ENCODE measurements at regions not wholly inside any gene's neighbourhood (a gene's known extent, or its start where the extent isn't known, plus 50 kb on each side); places are given as distances from the start of the nearest gene placed in this dataset.

DNA sequence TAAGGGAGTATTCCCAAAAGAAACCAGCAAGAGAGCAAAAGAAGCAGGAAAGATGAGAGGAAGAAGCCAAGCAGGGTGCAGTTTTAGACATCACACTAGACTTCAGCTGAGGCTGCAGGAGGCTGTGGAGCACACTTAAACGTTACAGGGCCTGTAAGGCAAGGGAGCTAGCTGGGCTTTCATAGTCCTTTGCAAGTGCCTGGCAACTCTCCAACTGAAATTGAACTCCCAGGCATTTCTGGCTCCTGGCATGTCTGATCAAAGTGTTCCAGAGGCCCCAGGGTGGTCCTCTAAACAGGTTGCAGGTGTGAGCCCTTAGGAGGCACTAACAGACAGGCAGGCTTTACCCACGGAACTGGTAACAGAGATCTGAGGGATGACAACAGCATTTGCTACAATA lies 750.2 kb downstream of the XPNPEP1 start:
- Histone ChIP-seq H3K9me3 (ENCODE audit: insufficient read depth, low read length) (no peaks in the 10 kb centered on the region), H3K9ac (ENCODE audit: low read length) (no peak overlapping the region), H3K27ac (ENCODE audit: low read depth, low read length) (no peak overlapping the region), H4K20me1 (ENCODE audit: low read depth, low read length) (no peaks in the 10 kb centered on the region), H3K4me2 (ENCODE audit: low read depth, low read length, poor library complexity, severe bottlenecking) (no peak overlapping the region), H2AFZ (ENCODE audit: low read depth, low read length, severe bottlenecking) (no peak overlapping the region), H3K27me3 (ENCODE audit: low read length) (no peaks in the 10 kb centered on the region), H3K36me3 (ENCODE audit: low read length) (no peaks in the 10 kb centered on the region), H3F3A (ENCODE audit: insufficient read depth) (no peaks in the 10 kb centered on the region), H3K79me2 (ENCODE audit: insufficient read depth, low read length) (no peaks in the 10 kb centered on the region), H3K4me3 (ENCODE audit: insufficient read depth, low read length, poor library complexity, severe bottlenecking) (no peak overlapping the region), H3K9me2 (replicated peaks; ENCODE audit: insufficient read depth, low read length) (no peaks in the 10 kb centered on the region)
- TF ChIP-seq EZH2phosphoT487 (conservative IDR thresholded peaks at IDR 0.05; ENCODE audit: low read length) = no peak
- TF ChIP-seq, protein P1, sequence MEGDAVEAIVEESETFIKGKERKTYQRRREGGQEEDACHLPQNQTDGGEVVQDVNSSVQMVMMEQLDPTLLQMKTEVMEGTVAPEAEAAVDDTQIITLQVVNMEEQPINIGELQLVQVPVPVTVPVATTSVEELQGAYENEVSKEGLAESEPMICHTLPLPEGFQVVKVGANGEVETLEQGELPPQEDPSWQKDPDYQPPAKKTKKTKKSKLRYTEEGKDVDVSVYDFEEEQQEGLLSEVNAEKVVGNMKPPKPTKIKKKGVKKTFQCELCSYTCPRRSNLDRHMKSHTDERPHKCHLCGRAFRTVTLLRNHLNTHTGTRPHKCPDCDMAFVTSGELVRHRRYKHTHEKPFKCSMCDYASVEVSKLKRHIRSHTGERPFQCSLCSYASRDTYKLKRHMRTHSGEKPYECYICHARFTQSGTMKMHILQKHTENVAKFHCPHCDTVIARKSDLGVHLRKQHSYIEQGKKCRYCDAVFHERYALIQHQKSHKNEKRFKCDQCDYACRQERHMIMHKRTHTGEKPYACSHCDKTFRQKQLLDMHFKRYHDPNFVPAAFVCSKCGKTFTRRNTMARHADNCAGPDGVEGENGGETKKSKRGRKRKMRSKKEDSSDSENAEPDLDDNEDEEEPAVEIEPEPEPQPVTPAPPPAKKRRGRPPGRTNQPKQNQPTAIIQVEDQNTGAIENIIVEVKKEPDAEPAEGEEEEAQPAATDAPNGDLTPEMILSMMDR (IDR thresholded peaks at IDR 0.05; ENCODE audit: insufficient read depth, low read length, poor library complexity, severe bottlenecking) = no peak

DNA sequence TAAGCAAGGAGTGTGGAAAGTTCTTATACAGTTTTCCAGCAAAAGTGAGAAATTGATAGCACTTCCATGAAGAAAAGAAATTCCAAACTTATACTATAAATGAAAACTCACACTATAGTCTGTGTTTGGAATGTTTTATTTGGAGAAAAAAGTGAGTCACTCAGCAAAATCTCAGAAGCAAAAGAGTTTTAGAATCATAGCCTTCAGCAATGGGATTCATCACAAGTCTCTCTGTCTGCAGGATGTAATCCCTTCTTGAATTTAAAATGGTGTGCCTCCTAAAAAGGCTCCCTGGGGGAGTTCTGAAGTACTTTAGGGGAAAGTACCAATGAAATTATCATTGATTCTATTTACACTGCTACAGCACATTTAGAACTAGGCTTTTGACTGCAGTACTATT lies 756.4 kb downstream of the XPNPEP1 start:
- H3K79me2 ChIP-seq (ENCODE audit: insufficient read depth, low read length) = no peaks in the 10 kb centered on the region
- H3K9me2 ChIP-seq (replicated peaks; ENCODE audit: insufficient read depth, low read length) = no peaks in the 10 kb centered on the region
- no peaks in the 10 kb centered on the region for H4K20me1 ChIP-seq (ENCODE audit: low read depth, low read length)
- no peak overlapping the region for H3K27ac ChIP-seq (ENCODE audit: low read depth, low read length)
- no peaks in the 10 kb centered on the region for H3K27me3 ChIP-seq (ENCODE audit: low read length)
- H3K9ac ChIP-seq (ENCODE audit: low read length) = no peak overlapping the region
- no peak overlapping the region for H3K4me3 ChIP-seq (ENCODE audit: insufficient read depth, low read length, poor library complexity, severe bottlenecking)
- H3K4me2 ChIP-seq (ENCODE audit: low read depth, low read length, poor library complexity, severe bottlenecking) = no peak overlapping the region
- no peak overlapping the region for H2AFZ ChIP-seq (ENCODE audit: low read depth, low read length, severe bottlenecking)
- no peaks in the 10 kb centered on the region for H3K9me3 ChIP-seq (ENCODE audit: insufficient read depth, low read length)
- no peaks in the 10 kb centered on the region for H3F3A ChIP-seq (ENCODE audit: insufficient read depth)
- TF ChIP-seq, protein P1 (IDR thresholded peaks at IDR 0.05; ENCODE audit: insufficient read depth, low read length, poor library complexity, severe bottlenecking) = no peak
- no peak for TF ChIP-seq EZH2phosphoT487 (conservative IDR thresholded peaks at IDR 0.05; ENCODE audit: low read length)
- no peaks in the 10 kb centered on the region for H3K36me3 ChIP-seq (ENCODE audit: low read length)

DNA sequence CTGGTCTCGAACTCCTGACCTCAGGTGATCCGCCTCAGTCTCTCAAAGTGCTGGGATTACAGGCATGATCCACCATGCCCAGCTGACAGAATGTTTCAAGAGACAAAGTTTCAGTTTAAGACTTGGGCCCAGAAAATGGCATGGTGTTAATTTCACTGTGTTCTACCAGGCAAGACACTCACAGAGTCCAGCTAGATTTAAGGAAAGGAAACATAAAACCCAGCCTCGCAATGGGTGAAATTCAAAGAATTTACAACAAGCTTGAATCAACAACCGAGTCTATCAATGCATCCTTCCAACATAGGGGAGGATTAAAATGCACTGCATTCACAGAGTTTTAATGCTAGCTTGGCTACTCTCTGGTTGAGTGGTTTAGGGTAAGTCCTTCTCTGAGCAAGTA lies 764.0 kb downstream of the XPNPEP1 start:
- Histone ChIP-seq H3K36me3 (ENCODE audit: low read length) (no peaks in the 10 kb centered on the region), H3F3A (ENCODE audit: insufficient read depth) (no peaks in the 10 kb centered on the region), H3K27ac (ENCODE audit: low read depth, low read length) (no peak overlapping the region), H2AFZ (ENCODE audit: low read depth, low read length, severe bottlenecking) (no peak overlapping the region), H4K20me1 (ENCODE audit: low read depth, low read length) (no peaks in the 10 kb centered on the region), H3K79me2 (ENCODE audit: insufficient read depth, low read length) (no peaks in the 10 kb centered on the region), H3K4me2 (ENCODE audit: low read depth, low read length, poor library complexity, severe bottlenecking) (no peak overlapping the region), H3K4me3 (ENCODE audit: insufficient read depth, low read length, poor library complexity, severe bottlenecking) (no peak overlapping the region), H3K9ac (ENCODE audit: low read length) (no peak overlapping the region), H3K27me3 (ENCODE audit: low read length) (no peaks in the 10 kb centered on the region; the same call in 1 of the 2 replicates), H3K9me3 (ENCODE audit: insufficient read depth, low read length) (no peaks in the 10 kb centered on the region), H3K9me2 (replicated peaks; ENCODE audit: insufficient read depth, low read length) (no peaks in the 10 kb centered on the region)
- TF ChIP-seq, protein P1 (IDR thresholded peaks at IDR 0.05; ENCODE audit: insufficient read depth, low read length, poor library complexity, severe bottlenecking) = no peak

DNA sequence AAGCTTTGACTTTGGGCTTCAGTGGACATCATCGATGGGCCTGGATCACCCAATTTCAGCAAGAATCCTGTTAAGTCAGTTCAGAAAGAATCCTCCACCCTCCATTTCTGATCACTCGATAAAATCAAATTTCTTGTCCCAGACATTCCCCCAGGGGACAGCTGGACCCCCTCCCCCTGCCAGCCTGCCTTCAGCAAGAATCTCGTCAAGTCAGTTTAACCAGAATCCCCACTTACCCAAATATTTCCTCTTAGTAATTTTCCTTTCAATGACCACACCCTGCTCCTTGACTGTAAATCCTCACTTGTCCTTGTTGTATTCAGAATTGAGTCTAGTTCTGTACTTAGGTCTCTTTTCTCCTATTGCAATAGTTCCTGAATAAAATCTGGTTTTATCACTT lies 766.9 kb downstream of the XPNPEP1 start:
- H3K36me3 ChIP-seq (ENCODE audit: low read length) = no peaks in the 10 kb centered on the region
- no peaks in the 10 kb centered on the region; the same call in 1 of the 2 replicates for H3K27me3 ChIP-seq (ENCODE audit: low read length)
- H3K9me2 ChIP-seq (replicated peaks; ENCODE audit: insufficient read depth, low read length) = no peaks in the 10 kb centered on the region
- no peak for TF ChIP-seq EZH2phosphoT487 (conservative IDR thresholded peaks at IDR 0.05; ENCODE audit: low read length)
- TF ChIP-seq, protein P1 (IDR thresholded peaks at IDR 0.05; ENCODE audit: insufficient read depth, low read length, poor library complexity, severe bottlenecking) = no peak
- no peaks in the 10 kb centered on the region for H3F3A ChIP-seq (ENCODE audit: insufficient read depth)
- no peaks in the 10 kb centered on the region for H3K9me3 ChIP-seq (ENCODE audit: insufficient read depth, low read length)
- H3K9ac ChIP-seq (ENCODE audit: low read length) = no peak overlapping the region
- H3K4me3 ChIP-seq (ENCODE audit: insufficient read depth, low read length, poor library complexity, severe bottlenecking) = no peak overlapping the region
- H3K27ac ChIP-seq (ENCODE audit: low read depth, low read length) = no peak overlapping the region
- H3K4me2 ChIP-seq (ENCODE audit: low read depth, low read length, poor library complexity, severe bottlenecking) = no peak overlapping the region
- no peaks in the 10 kb centered on the region for H3K79me2 ChIP-seq (ENCODE audit: insufficient read depth, low read length)
- H4K20me1 ChIP-seq (ENCODE audit: low read depth, low read length) = no peaks in the 10 kb centered on the region
- H2AFZ ChIP-seq (ENCODE audit: low read depth, low read length, severe bottlenecking) = no peak overlapping the region
